Hepatocyte (in vitro differentiated cells): ENCODE measurements at regions not wholly inside any gene's neighbourhood (a gene's known extent, or its start where the extent isn't known, plus 50 kb on each side); places are given as distances from the start of the nearest gene placed in this dataset.

Experiments
- DNase-seq: peaks from one replicate; pipeline ENCODE4 v3.0.0-alpha.2; 2016; ENCODE audit warnings: low spot score
- H2AFZ ChIP-seq: fragments of 200-600 bp; sonication (generic); 2 replicates; pipeline ENCODE4 v1.6.0; 2016; ENCODE audit warnings: antibody characterized with exemption, mild to moderate bottlenecking
- H3K27ac ChIP-seq: fragments of 200-600 bp; sonication (generic); 2 replicates; pipeline ENCODE4 v1.5.1; 2016; ENCODE audit warnings: mild to moderate bottlenecking
- H3K27me3 ChIP-seq: fragments of 200-600 bp; sonication (generic); 2 replicates; pipeline ENCODE4 v1.6.1; 2016
- H3K36me3 ChIP-seq: fragments of 200-600 bp; sonication (generic); replicated peaks from 2 replicates; pipeline ENCODE4 v1.5.1; 2016; ENCODE audit warnings: low read depth; ENCODE audit not compliant: insufficient read depth
- H3K4me1 ChIP-seq: fragments of 200-600 bp; sonication (generic); 2 replicates; pipeline ENCODE4 v1.5.1; 2016; ENCODE audit warnings: mild to moderate bottlenecking, moderate library complexity; ENCODE audit not compliant: insufficient read depth
- H3K4me2 ChIP-seq: fragments of 200-600 bp; sonication (generic); 2 replicates; pipeline ENCODE4 v1.6.0; 2016
- H3K4me3 ChIP-seq: fragments of 200-600 bp; sonication (generic); 2 replicates; pipeline ENCODE4 v1.5.1; 2016; ENCODE audit warnings: mild to moderate bottlenecking
- H3K79me2 ChIP-seq: fragments of 200-600 bp; sonication (generic); 2 replicates; pipeline ENCODE4 v1.6.0; 2017; ENCODE audit warnings: mild to moderate bottlenecking
- H3K9me2 ChIP-seq: fragments of 200-600 bp; sonication (generic); replicated peaks from 2 replicates; pipeline ENCODE4 v1.6.0; 2017; ENCODE audit warnings: mild to moderate bottlenecking; ENCODE audit not compliant: insufficient read depth
- H3K9me3 ChIP-seq: fragments of 200-600 bp; sonication (generic); 2 replicates; pipeline ENCODE4 v1.5.1; 2016; ENCODE audit warnings: low read depth, mild to moderate bottlenecking
- H4K20me1 ChIP-seq: fragments of 200-600 bp; sonication (generic); 2 replicates; pipeline ENCODE4 v1.6.0; 2016; ENCODE audit warnings: mild to moderate bottlenecking; ENCODE audit not compliant: insufficient read depth, poor library complexity, severe bottlenecking
- CTCF ChIP-seq: fragments of 200-600 bp; sonication (generic); IDR thresholded peaks from 2 replicates; pipeline ENCODE4 v1.5.1; 2016; ENCODE audit warnings: antibody characterized with exemption, mild to moderate bottlenecking; ENCODE audit not compliant: poor library complexity
- EZH2 ChIP-seq: fragments of 200-600 bp; sonication (generic); IDR thresholded peaks from 2 replicates; pipeline ENCODE4 v1.6.1; 2016; ENCODE audit warnings: antibody characterized with exemption, mild to moderate bottlenecking, borderline replicate concordance
- EZH2phosphoT487 ChIP-seq: fragments of 200-600 bp; sonication (generic); IDR thresholded peaks from one replicate; pipeline ENCODE4 v1.6.1; 2018; ENCODE audit warnings: antibody characterized with exemption, mild to moderate bottlenecking, low read depth, moderate library complexity; ENCODE audit not compliant: unreplicated experiment, severe bottlenecking
- WGBS: methylation state at CpG from one replicate; pipeline ENCODE4 v1.1.6; 2016; ENCODE audit warnings: low lambda C conversion rate; ENCODE audit errors: missing lambda C conversion rate; 5-methylcytosine and 5-hydroxymethylcytosine counted together

GRCh38 chr9:100911273-100911672, 117.3 kb upstream of the PLPPR1 start:
- WGBS = 68% methylated on average over 5 of the region's 5 CpGs
- Histone ChIP-seq H3K36me3 (no peaks in the 10 kb centered on the region), H3K4me2 (no peak overlapping the region), H3K4me3 (no peak overlapping the region), H3K27ac (no peak overlapping the region), H4K20me1 (no peaks in the 10 kb centered on the region), H3K4me1 (no peaks in the 10 kb centered on the region), H3K79me2 (no peaks in the 10 kb centered on the region), H3K9me3 (no peaks in the 10 kb centered on the region), H3K9me2 (no peaks in the 10 kb centered on the region), H2AFZ (no peak overlapping the region), H3K27me3 (no peaks in the 10 kb centered on the region)
- TF ChIP-seq CTCF (no peak), EZH2phosphoT487 (no peak), EZH2 (no peak)
- no peak for DNase-seq

GRCh38 chr9:100913257-100913656, 115.3 kb upstream of the PLPPR1 start:
- no peak for DNase-seq
- Histone ChIP-seq H4K20me1 (no peaks in the 10 kb centered on the region), H3K4me2 (no peak overlapping the region), H3K27ac (no peak overlapping the region), H3K9me2 (no peaks in the 10 kb centered on the region), H3K4me1 (no peaks in the 10 kb centered on the region), H3K36me3 (no peaks in the 10 kb centered on the region), H3K27me3 (no peaks in the 10 kb centered on the region), H3K9me3 (no peaks in the 10 kb centered on the region), H3K4me3 (no peak overlapping the region), H2AFZ (no peak overlapping the region), H3K79me2 (no peaks in the 10 kb centered on the region)
- 68% methylated on average over 1 of the region's 1 CpG for WGBS
- TF ChIP-seq EZH2phosphoT487 (no peak), CTCF (no peak), EZH2 (no peak)

GRCh38 chr9:100914266-100914665, 114.3 kb upstream of the PLPPR1 start:
- Histone ChIP-seq H4K20me1 (no peaks in the 10 kb centered on the region), H3K36me3 (no peaks in the 10 kb centered on the region), H3K4me1 (no peaks in the 10 kb centered on the region), H3K4me2 (no peak overlapping the region), H3K4me3 (no peak overlapping the region), H3K27me3 (no peaks in the 10 kb centered on the region), H3K9me2 (no peaks in the 10 kb centered on the region), H3K27ac (no peak overlapping the region), H2AFZ (no peak overlapping the region), H3K9me3 (no peaks in the 10 kb centered on the region), H3K79me2 (no peaks in the 10 kb centered on the region)
- DNase-seq = no peak
- 80% methylated on average over 3 of the region's 3 CpGs for WGBS
- no peak for TF ChIP-seq EZH2phosphoT487
- TF ChIP-seq EZH2 = no peak
- TF ChIP-seq CTCF = no peak

GRCh38 chr9:100919506-100919905, 109.0 kb upstream of the PLPPR1 start:
- no peak for DNase-seq
- Histone ChIP-seq H3K4me1 (no peaks in the 10 kb centered on the region), H3K4me2 (no peak overlapping the region), H3K9me2 (no peaks in the 10 kb centered on the region), H3K36me3 (no peaks in the 10 kb centered on the region), H3K27me3 (no peaks in the 10 kb centered on the region), H2AFZ (no peak overlapping the region), H3K79me2 (no peaks in the 10 kb centered on the region), H3K4me3 (no peak overlapping the region), H3K27ac (no peak overlapping the region), H4K20me1 (no peaks in the 10 kb centered on the region), H3K9me3 (no peaks in the 10 kb centered on the region)
- TF ChIP-seq EZH2phosphoT487 = no peak
- WGBS = 96% methylated on average over 3 of the region's 3 CpGs
